ENCODE measurements at regions not wholly inside any gene's neighbourhood (a gene's known extent, or its start where the extent isn't known, plus 50 kb on each side); places are given as distances from the start of the nearest gene placed in this dataset.

DNA sequence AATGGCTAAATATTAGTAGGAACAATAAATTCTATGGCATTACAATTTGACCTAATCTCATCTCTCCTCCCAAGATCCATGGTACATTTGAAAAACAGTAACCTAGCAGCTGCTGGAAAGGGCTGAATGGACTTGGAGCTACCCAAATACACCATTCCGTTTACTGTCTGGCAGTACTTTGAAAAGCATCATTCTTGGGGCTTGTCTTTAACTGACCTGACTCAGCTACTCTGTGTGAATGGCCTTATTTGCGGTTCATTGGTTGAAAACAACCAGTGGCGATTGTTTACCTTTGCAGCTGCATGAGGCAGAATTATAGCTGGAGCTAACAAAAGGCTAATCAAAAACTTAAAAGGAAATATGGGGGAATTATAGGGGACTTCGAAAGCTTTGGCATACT lies 311.2 kb upstream of the MCTP2 start:
- TF ChIP-seq OSR1 (CRISPR knock-in tag; IDR thresholded peaks at IDR 0.05) (no peak), PPARA (CRISPR knock-in tag; IDR thresholded peaks at IDR 0.05; ENCODE audit: borderline replicate concordance) (no peak)
